ENCODE measurements at regions not wholly inside any gene's neighbourhood (a gene's known extent, or its start where the extent isn't known, plus 50 kb on each side); places are given as distances from the start of the nearest gene placed in this dataset.

DNA sequence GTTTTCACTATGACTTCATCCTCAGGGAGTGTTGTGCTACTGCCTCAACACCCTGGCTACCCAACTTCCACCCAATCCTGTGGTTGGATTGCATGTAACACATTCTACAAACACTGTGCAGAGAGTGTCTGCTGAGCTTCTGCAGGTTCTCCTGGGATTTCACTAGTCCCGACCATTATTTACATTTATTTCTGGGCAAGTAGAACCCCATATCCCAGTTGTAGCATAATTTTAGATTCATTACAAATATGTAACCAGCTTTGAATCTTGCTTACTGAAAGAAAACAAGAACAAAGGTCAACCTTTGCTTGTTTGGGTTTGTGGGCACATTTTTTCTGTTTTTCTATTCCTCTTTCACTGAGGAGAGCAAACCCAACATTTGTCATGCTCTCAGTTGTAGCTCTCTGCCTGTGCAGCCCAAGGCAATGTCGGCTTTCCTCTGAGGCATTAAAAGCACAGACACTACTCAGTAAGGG lies 2036.1 kb upstream of the LRRTM1 start:
- Histone ChIP-seq H4K20me1 (ENCODE audit: insufficient read depth, low read length, poor library complexity, severe bottlenecking) (no peaks in the 10 kb centered on the region), H3K4me2 (ENCODE audit: low read depth, low read length, poor library complexity, severe bottlenecking) (no peak overlapping the region), H3K36me3 (ENCODE audit: insufficient read depth, low read length) (no peaks in the 10 kb centered on the region), H3K9ac (ENCODE audit: low read depth, low read length, poor library complexity, severe bottlenecking) (no peak overlapping the region), H3K4me1 (ENCODE audit: insufficient read depth, low read length, poor library complexity, severe bottlenecking) (no peaks in the 10 kb centered on the region), H3K27me3 (ENCODE audit: insufficient read depth, low read length, poor library complexity, severe bottlenecking) (no peaks in the 10 kb centered on the region), H2AFZ (ENCODE audit: low read length) (no peak overlapping the region), H3F3A (ENCODE audit: low read depth) (no peaks in the 10 kb centered on the region), H3K4me3 (ENCODE audit: low read length, poor library complexity, severe bottlenecking) (no peak overlapping the region), H3K9me2 (replicated peaks; ENCODE audit: low read depth, low read length) (no peaks in the 10 kb centered on the region), H3K79me2 (ENCODE audit: insufficient read depth, low read length) (no peaks in the 10 kb centered on the region), H3K9me3 (ENCODE audit: insufficient read depth, low read depth, low read length) (no peaks in the 10 kb centered on the region)
- TF ChIP-seq EZH2phosphoT487 (IDR thresholded peaks at IDR 0.05; ENCODE audit: borderline replicate concordance): no peak
- TF ChIP-seq, protein P1, sequence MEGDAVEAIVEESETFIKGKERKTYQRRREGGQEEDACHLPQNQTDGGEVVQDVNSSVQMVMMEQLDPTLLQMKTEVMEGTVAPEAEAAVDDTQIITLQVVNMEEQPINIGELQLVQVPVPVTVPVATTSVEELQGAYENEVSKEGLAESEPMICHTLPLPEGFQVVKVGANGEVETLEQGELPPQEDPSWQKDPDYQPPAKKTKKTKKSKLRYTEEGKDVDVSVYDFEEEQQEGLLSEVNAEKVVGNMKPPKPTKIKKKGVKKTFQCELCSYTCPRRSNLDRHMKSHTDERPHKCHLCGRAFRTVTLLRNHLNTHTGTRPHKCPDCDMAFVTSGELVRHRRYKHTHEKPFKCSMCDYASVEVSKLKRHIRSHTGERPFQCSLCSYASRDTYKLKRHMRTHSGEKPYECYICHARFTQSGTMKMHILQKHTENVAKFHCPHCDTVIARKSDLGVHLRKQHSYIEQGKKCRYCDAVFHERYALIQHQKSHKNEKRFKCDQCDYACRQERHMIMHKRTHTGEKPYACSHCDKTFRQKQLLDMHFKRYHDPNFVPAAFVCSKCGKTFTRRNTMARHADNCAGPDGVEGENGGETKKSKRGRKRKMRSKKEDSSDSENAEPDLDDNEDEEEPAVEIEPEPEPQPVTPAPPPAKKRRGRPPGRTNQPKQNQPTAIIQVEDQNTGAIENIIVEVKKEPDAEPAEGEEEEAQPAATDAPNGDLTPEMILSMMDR (conservative IDR thresholded peaks at IDR 0.05; ENCODE audit: low read length): no peak

DNA sequence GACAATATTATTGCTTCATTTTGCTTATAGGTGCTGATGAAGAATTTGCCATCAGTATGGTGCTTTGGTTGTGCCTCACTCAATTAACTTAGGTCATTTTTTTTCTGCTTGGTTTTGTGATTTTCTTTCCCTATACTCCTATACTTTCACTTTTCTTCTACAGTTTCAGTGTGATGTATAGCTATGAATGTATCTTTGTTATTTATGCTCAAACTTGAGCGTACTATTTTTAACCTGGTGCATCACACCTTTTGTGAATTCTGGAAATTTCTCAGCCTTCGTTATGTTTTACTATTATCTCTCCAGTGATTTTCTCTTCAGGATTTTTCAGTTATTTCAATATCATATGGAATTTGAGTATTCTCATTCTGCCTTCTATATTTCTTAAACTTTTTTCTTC lies 2035.3 kb upstream of the LRRTM1 start:
- no peaks in the 10 kb centered on the region for H3K9me2 ChIP-seq (replicated peaks; ENCODE audit: low read depth, low read length)
- no peaks in the 10 kb centered on the region for H3K4me1 ChIP-seq (ENCODE audit: insufficient read depth, low read length, poor library complexity, severe bottlenecking)
- H3K9me3 ChIP-seq (ENCODE audit: insufficient read depth, low read depth, low read length): no peaks in the 10 kb centered on the region
- TF ChIP-seq, protein P1 (conservative IDR thresholded peaks at IDR 0.05; ENCODE audit: low read length): no peak
- TF ChIP-seq EZH2phosphoT487 (IDR thresholded peaks at IDR 0.05; ENCODE audit: borderline replicate concordance): no peak
- no peaks in the 10 kb centered on the region for H3F3A ChIP-seq (ENCODE audit: low read depth)
- no peak overlapping the region for H3K9ac ChIP-seq (ENCODE audit: low read depth, low read length, poor library complexity, severe bottlenecking)
- H3K36me3 ChIP-seq (ENCODE audit: insufficient read depth, low read length): no peaks in the 10 kb centered on the region
- no peak overlapping the region for H3K4me3 ChIP-seq (ENCODE audit: low read length, poor library complexity, severe bottlenecking)
- H2AFZ ChIP-seq (ENCODE audit: low read length): no peak overlapping the region
- H3K79me2 ChIP-seq (ENCODE audit: insufficient read depth, low read length): no peaks in the 10 kb centered on the region
- H3K27me3 ChIP-seq (ENCODE audit: insufficient read depth, low read length, poor library complexity, severe bottlenecking): no peaks in the 10 kb centered on the region
- H3K4me2 ChIP-seq (ENCODE audit: low read depth, low read length, poor library complexity, severe bottlenecking): no peak overlapping the region
- no peaks in the 10 kb centered on the region for H4K20me1 ChIP-seq (ENCODE audit: insufficient read depth, low read length, poor library complexity, severe bottlenecking)

- H3K4me3 ChIP-seq (ENCODE audit: low read length, poor library complexity, severe bottlenecking): no peak overlapping the region
- no peak overlapping the region for H3K9ac ChIP-seq (ENCODE audit: low read depth, low read length, poor library complexity, severe bottlenecking)
- H3K9me2 ChIP-seq (replicated peaks; ENCODE audit: low read depth, low read length): no peaks in the 10 kb centered on the region
- H3K36me3 ChIP-seq (ENCODE audit: insufficient read depth, low read length): no peaks in the 10 kb centered on the region
- no peaks in the 10 kb centered on the region for H3K27me3 ChIP-seq (ENCODE audit: insufficient read depth, low read length, poor library complexity, severe bottlenecking)
- H3K9me3 ChIP-seq (ENCODE audit: insufficient read depth, low read depth, low read length): no peaks in the 10 kb centered on the region
- no peaks in the 10 kb centered on the region for H3K79me2 ChIP-seq (ENCODE audit: insufficient read depth, low read length)
- TF ChIP-seq, protein P1 (conservative IDR thresholded peaks at IDR 0.05; ENCODE audit: low read length): no peak
- TF ChIP-seq EZH2phosphoT487 (IDR thresholded peaks at IDR 0.05; ENCODE audit: borderline replicate concordance): no peak
- H3F3A ChIP-seq (ENCODE audit: low read depth): no peaks in the 10 kb centered on the region
- no peak overlapping the region for H3K4me2 ChIP-seq (ENCODE audit: low read depth, low read length, poor library complexity, severe bottlenecking)
- H4K20me1 ChIP-seq (ENCODE audit: insufficient read depth, low read length, poor library complexity, severe bottlenecking): no peaks in the 10 kb centered on the region
- no peaks in the 10 kb centered on the region for H3K4me1 ChIP-seq (ENCODE audit: insufficient read depth, low read length, poor library complexity, severe bottlenecking)
- no peak overlapping the region for H2AFZ ChIP-seq (ENCODE audit: low read length)
Observed at GRCh38 chr2:82333697-82334096, 2029.1 kb upstream of the LRRTM1 start.

Measured in Loucy (cell line).